ENCODE measurements at regions not wholly inside any gene's neighbourhood (a gene's known extent, or its start where the extent isn't known, plus 50 kb on each side); places are given as distances from the start of the nearest gene placed in this dataset.
A peak's percentile ranks its signal among the peaks of the same experiment; 100 is the strongest.
"Not testable (repeated sequence)": the region's sequence is repeated elsewhere in the genome, so short reads cannot be mapped to it uniquely, and the experiment has no call there.

DNA sequence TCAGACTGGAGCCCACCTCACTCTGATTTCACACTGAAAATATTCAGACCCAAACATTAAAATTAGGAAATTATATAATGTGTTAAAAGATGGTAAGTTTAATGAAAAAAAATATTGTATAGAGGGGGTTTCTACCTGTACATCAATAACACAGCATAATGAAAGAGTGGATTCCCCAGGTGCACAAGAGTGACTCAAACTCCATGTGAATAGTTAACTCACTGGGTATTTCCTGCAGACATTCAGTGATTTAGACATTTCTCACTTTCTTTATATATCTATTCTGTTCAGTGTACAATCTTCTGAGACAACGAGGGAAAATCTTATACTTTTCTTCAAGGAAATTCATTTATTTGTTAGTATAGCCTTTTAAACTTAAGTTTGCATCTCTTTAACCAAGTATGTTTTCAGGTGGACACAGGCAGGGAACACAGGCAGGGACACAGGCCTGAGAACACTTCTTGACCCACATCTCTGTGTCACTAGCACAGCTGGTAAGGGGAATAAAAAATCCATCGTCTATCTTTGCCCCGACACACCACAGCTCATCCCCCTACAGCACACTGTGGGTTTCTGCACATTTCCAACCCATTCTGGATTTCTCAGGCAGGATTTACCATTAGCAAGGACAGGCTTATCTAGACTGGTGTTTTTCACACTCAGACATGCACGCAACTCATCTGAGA lies 525.5 kb upstream of the BOD1L1 start:
- DNase-seq (ENCODE audit: low spot score) = peak; percentile 7
- TF ChIP-seq, protein P1, sequence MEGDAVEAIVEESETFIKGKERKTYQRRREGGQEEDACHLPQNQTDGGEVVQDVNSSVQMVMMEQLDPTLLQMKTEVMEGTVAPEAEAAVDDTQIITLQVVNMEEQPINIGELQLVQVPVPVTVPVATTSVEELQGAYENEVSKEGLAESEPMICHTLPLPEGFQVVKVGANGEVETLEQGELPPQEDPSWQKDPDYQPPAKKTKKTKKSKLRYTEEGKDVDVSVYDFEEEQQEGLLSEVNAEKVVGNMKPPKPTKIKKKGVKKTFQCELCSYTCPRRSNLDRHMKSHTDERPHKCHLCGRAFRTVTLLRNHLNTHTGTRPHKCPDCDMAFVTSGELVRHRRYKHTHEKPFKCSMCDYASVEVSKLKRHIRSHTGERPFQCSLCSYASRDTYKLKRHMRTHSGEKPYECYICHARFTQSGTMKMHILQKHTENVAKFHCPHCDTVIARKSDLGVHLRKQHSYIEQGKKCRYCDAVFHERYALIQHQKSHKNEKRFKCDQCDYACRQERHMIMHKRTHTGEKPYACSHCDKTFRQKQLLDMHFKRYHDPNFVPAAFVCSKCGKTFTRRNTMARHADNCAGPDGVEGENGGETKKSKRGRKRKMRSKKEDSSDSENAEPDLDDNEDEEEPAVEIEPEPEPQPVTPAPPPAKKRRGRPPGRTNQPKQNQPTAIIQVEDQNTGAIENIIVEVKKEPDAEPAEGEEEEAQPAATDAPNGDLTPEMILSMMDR (IDR thresholded peaks at IDR 0.05; ENCODE audit: extremely low read depth, missing control alignments) = no peak

DNA sequence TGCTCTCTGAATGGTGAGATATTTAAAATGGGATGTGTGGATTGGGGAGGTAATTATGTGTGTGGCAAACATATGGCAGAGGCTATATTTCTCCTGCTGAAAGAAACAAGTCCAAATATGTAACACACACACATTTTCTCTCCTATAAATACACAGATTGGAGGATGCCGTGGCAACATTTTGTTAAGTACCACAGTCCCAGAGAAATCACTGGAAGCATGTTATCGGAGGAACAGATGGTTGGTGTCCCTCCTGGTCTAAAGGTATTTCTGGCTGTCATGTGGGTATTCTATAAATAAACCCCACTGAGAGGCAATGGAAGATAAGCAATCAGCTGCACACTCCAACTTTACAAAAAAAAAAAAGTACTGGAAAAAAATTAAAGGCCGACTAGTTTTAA lies 528.3 kb upstream of the BOD1L1 start:
- no peak for DNase-seq (ENCODE audit: low spot score)
- TF ChIP-seq, protein P1 (IDR thresholded peaks at IDR 0.05; ENCODE audit: extremely low read depth, missing control alignments) = no peak

DNA sequence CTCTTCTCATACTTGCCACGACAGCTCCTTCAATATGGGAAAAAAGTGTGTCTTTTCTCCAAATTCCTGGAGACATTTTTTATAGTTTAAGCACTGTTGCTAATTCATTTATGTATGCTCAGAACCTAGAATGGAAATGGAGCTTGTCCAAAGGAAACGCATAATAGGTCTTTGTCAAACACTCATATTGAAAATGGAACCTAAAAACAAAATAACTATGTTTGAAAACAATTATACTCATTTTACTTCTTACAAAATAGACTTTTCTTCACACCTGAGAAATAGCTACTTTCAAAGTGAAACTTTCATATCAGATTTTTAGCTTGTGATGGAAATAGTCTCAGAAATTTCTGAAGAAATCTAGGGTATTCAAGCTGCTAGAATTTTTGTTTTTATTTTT lies 529.7 kb upstream of the BOD1L1 start:
- no peak for DNase-seq (ENCODE audit: low spot score)
- TF ChIP-seq, protein P1 (IDR thresholded peaks at IDR 0.05; ENCODE audit: extremely low read depth, missing control alignments) = no peak

DNA sequence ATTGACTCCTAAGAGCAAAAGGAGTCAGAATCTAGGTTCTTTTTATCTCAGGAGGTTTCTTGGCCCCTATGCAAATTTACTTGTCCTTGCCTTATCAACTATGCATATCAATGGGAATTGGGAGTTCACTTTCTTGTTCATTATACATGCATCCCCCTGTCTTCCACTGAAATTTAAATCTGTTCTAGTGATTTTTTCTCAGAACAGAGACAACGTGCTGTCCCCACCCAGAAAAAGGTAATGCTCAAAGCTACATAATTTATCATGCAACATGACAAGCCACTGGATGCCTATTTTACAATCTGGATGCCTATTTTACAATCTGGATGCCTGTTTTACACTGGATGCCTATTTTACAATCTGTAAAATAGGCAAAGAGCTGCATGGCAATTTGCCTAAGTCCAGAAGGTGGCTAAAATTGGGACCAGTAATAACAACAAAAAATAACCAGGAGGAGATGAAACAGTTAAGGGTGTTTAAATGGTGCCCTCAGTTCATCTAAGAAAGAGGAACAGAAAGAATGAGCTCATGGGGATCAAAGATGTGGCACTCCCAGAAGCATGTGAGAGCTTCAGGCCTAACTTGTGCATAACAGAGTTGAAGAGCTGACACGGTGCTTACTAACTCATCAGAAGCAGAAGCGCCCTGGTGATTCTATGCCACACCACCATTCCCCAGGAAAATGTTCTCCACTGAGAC lies 537.8 kb upstream of the BOD1L1 start:
- DNase-seq (ENCODE audit: low spot score) = peak; percentile 24
- TF ChIP-seq, protein P1 (IDR thresholded peaks at IDR 0.05; ENCODE audit: extremely low read depth, missing control alignments) = no peak

DNA sequence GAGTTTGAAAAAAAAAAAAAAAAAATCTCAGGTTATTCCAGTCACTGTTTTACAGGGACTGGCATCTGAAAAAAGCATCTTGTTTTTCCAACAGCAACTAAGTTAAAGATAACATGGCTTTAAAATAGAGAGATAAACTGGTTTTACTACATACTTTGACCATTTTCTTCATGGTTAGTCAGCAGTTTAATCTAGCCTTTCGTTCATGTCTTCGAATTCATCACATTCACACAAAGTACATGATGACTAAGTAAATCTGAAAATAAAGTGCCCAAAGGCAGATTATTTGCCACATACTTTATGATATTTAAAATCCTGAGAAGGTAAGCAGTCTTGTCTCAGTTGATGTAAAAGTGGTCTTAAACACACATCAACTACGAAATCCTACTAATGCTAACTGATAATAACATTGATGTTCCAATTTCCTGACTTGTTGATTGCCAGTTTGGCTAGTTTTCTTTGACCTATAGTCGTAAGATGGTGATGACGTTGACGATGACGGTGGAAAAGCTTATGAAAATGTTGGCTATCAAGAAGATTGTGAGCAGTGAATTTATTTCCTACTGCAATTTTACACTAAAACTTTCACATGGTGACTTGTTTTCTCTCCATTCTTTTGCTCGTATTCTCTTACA lies 540.5 kb upstream of the BOD1L1 start:
- TF ChIP-seq, protein P1 (IDR thresholded peaks at IDR 0.05; ENCODE audit: extremely low read depth, missing control alignments) = no peak
- no peak for DNase-seq (ENCODE audit: low spot score)

DNA sequence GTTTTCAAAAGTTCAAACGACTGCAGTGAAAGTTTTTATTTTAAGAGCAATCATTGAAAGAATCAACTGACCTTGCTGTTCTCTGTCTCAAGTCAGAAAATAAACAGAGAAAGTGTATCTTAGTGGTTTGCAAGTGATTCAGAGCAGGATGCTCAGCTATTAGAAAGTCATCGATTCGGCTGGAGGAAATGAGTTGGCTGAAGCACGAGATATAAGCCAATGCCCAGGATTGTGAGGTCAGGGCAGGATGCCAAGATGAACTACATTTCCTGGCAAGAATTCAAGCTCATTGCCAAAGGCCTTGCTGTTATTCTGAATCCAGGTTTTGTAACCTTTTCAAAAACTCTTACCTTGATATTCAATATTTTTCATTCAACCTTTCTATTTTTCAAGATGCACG lies 541.4 kb upstream of the BOD1L1 start:
- no peak for DNase-seq (ENCODE audit: low spot score)
- TF ChIP-seq, protein P1 (IDR thresholded peaks at IDR 0.05; ENCODE audit: extremely low read depth, missing control alignments) = no peak

DNA sequence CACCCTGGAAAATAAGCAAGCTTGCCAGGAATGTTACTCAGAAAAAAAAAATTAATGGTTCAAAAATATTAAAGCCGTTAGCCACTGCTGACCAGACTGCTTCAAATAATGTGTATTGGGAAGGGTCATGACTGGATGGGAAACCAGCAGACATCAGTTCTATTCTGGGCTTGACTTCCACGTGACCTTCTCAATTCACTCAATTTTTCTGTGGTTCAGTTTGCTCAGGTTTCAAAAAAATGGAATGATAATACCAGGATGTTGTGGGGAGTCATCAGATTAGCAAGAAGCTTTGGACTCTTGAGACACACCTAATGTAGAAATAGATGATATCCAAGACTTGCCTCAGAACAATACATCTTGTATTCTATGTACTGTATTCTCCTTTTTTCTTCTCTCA lies 541.9 kb upstream of the BOD1L1 start:
- no peak for DNase-seq (ENCODE audit: low spot score)
- TF ChIP-seq, protein P1 (IDR thresholded peaks at IDR 0.05; ENCODE audit: extremely low read depth, missing control alignments) = no peak

DNA sequence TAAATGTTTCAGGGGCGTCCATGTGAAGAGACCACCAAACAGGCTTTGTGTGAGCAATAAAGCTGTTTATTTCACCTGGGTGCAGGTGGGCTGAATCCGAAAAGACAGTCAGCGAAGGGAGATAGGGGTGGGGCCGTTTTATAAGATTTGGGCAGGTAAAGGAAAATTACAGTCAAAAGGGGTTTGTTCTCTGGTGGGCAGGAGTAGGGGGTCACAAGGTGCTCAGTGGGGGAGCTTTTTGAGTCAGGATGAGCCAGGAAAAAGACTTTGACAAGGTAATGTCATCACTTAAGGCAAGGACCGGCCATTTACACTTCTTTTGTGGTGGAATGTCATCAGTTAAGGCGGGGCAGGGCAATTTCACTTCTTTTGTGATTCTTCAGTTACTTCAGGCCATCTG lies 542.4 kb upstream of the BOD1L1 start:
- DNase-seq (ENCODE audit: low spot score) = not testable (repeated sequence)

All from GM20000 (cell line).